ENCODE measurements at regions not wholly inside any gene's neighbourhood (a gene's known extent, or its start where the extent isn't known, plus 50 kb on each side); places are given as distances from the start of the nearest gene placed in this dataset.

DNA sequence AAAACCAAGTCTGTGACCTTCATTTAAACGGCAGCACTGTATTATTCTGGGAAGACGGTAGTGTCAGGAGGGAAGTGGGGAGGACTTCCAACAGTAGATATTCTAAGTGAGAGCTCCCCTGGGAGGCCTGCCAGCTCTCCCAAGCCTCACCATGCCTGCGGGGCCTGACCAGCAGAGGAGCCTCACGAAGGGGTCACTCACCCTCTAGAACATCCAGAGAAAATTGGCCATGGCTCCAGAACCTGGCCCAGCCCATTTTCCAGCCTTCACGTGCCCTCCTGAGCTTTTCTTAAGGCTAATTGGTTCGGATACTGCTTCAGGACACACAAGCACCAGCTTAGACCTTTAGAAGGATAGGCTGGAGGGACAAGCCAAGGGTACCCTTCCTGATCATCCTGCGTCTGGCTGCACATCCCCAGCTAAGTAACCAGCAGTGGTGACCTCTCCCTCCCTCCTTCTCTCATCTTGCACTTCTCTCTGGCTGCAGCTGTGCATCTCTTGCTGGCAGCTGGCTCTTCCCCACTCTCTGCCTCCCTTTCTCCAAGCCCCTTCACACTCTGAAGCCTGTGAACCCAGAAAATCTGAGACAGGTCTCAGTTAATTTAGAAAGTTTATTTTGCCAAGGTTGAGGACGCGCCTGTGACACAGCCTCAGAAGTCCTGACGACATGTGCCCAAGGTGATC is 120.1 kb upstream of the PKDCC start:
- Mint-ChIP-seq H3K4me3 (ENCODE audit: unreplicated experiment) (no peak overlapping the region), H3K27ac (ENCODE audit: unreplicated experiment) (peak overlapping the region; percentile 88), H3K27me3 (ENCODE audit: low read depth) (no peaks in the 10 kb centered on the region), H3K9me3 (ENCODE audit: low read depth) (no peaks in the 10 kb centered on the region), H3K4me1 (ENCODE audit: low read depth) (peaks cover 62% of the 10 kb centered on the region), H3K36me3 (ENCODE audit: low read depth) (no peaks in the 10 kb centered on the region)
- TF ChIP-seq, protein P1, sequence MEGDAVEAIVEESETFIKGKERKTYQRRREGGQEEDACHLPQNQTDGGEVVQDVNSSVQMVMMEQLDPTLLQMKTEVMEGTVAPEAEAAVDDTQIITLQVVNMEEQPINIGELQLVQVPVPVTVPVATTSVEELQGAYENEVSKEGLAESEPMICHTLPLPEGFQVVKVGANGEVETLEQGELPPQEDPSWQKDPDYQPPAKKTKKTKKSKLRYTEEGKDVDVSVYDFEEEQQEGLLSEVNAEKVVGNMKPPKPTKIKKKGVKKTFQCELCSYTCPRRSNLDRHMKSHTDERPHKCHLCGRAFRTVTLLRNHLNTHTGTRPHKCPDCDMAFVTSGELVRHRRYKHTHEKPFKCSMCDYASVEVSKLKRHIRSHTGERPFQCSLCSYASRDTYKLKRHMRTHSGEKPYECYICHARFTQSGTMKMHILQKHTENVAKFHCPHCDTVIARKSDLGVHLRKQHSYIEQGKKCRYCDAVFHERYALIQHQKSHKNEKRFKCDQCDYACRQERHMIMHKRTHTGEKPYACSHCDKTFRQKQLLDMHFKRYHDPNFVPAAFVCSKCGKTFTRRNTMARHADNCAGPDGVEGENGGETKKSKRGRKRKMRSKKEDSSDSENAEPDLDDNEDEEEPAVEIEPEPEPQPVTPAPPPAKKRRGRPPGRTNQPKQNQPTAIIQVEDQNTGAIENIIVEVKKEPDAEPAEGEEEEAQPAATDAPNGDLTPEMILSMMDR (IDR thresholded peaks at IDR 0.05) = no peak
- DNase-seq (ENCODE audit: low spot score) = no peak

DNA sequence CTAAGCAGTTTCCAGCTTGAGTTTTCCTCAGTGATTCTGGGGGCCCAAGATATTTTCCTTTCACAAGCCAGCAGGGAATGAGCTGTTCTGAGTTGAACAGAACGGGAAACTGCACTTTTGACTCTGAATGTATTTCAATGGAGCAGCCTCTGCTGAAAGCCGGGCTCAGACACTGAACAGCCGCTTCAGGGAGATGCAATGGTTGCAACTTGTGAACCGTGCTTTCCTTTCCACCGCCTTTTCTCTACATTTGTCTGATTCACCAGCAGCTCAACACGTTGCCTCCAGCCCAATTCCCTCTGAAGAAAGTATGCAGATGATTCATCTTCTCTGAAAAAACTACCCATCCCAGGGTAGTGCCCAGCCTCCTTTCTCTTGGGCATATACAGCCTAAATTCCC is 119.3 kb upstream of the PKDCC start:
- DNase-seq (ENCODE audit: low spot score) = no peak
- TF ChIP-seq, protein P1 (IDR thresholded peaks at IDR 0.05) = no peak
- no peaks in the 10 kb centered on the region for H3K36me3 Mint-ChIP-seq (ENCODE audit: low read depth)
- H3K9me3 Mint-ChIP-seq (ENCODE audit: low read depth) = no peaks in the 10 kb centered on the region
- H3K27me3 Mint-ChIP-seq (ENCODE audit: low read depth) = no peaks in the 10 kb centered on the region
- H3K27ac Mint-ChIP-seq (ENCODE audit: unreplicated experiment) = peak overlapping the region; percentile 88
- H3K4me1 Mint-ChIP-seq (ENCODE audit: low read depth) = peaks cover 70% of the 10 kb centered on the region
- H3K4me3 Mint-ChIP-seq (ENCODE audit: unreplicated experiment) = no peak overlapping the region

DNA sequence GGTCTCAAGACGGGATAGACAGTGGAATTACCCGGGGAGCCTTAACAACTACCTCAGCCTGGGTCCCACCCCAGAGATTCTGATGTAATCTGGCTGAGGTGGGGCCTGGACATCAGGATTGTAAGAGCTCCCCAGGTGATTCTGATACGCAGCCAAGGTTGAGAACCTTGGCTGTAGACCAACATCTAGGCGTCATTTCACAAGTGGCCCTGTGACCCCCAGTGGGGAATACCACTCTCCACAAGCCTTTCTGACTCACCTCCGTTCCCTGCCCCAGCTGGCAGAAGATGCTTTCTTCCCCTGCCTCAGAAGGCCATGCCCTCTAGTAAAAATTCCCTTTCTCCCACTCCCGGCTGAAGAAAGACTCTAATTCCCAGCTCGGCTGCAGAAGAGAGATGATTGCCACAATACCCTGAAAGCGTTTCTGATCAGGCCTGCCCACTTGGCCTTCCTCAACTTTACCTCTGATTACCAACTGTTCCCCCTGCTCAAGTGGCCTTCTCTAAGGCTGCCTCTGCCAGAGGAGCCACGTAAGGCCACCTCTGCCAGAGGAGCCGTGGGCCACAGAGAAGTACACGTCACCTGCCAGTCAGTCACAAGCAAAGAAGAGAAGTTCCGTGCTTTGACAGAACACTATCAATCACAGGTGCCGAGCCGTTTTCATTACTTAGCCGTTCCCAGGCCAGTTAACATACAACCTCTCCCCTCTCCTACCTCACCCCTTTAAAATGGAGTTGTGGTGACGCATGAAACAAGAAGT is 116.8 kb upstream of the PKDCC start:
- H3K4me3 Mint-ChIP-seq (ENCODE audit: unreplicated experiment) = no peak overlapping the region
- no peaks in the 10 kb centered on the region for H3K36me3 Mint-ChIP-seq (ENCODE audit: low read depth)
- H3K9me3 Mint-ChIP-seq (ENCODE audit: low read depth) = no peaks in the 10 kb centered on the region
- H3K4me1 Mint-ChIP-seq (ENCODE audit: low read depth) = peaks cover 91% of the 10 kb centered on the region
- no peak for DNase-seq (ENCODE audit: low spot score)
- H3K27ac Mint-ChIP-seq (ENCODE audit: unreplicated experiment) = peak overlapping the region; percentile 82
- TF ChIP-seq, protein P1 (IDR thresholded peaks at IDR 0.05) = no peak
- H3K27me3 Mint-ChIP-seq (ENCODE audit: low read depth) = no peaks in the 10 kb centered on the region

DNA sequence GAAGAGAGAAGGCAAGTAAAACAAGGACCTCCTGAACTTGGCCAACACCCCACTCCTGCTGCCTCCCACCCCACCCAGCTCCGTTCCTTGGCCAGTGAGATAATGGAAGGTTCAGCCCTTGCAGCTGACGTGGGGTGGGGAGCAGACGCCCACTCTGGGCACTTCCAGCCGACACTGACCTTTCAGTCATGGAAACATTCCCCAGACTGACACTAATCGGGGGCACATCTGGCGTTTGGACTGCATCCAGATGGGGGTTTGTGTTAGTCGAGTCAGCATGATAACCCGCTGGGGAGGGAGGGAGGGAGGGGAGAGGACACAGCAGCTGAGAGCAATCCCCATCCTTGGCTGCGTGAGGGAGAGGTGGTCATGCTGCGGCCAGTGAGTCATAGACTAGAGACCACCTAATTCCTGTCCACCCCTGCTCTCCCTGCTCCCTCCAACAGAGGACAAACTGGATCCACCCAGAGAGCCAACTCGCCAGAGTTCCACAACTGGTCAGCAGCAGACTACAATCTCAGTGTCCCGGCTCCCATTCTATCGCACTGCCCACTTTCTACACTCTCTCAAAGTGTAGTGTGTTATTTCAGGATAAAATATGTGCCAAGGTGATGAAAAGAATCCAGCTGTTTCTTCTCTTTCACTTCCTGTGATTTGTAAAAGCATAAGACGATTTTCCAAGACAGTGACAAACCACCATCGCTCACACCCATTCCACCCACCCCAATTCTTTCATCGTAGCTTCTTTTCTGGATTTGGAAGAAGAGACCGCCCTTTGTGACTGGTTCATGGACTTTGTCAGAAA is 115.4 kb upstream of the PKDCC start:
- H3K4me1 Mint-ChIP-seq (ENCODE audit: low read depth) = peaks cover 92% of the 10 kb centered on the region
- H3K4me3 Mint-ChIP-seq (ENCODE audit: unreplicated experiment) = peak overlapping the region; percentile 59
- no peaks in the 10 kb centered on the region for H3K9me3 Mint-ChIP-seq (ENCODE audit: low read depth)
- DNase-seq (ENCODE audit: low spot score) = no peak
- TF ChIP-seq, protein P1 (IDR thresholded peaks at IDR 0.05) = no peak
- H3K36me3 Mint-ChIP-seq (ENCODE audit: low read depth) = no peaks in the 10 kb centered on the region
- H3K27ac Mint-ChIP-seq (ENCODE audit: unreplicated experiment) = peak overlapping the region; percentile 94
- no peaks in the 10 kb centered on the region for H3K27me3 Mint-ChIP-seq (ENCODE audit: low read depth)

DNA sequence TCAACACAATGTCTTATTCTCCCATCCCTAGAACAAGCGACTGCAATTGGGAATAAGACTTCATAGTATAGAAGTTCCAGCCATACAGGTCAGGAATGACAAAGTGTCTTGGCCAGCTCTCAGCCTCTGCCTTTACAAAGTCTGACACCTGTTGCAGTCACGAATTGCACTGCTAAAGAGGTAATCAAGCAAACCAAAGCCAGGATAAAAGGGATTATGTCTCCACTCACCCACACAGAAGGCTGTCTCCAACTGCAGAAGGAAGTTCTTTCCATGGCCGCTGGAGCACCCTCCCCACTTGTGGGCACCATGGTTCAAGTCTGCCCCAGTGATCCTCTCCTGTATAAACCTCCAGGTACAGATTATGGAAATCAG is 114.8 kb upstream of the PKDCC start:
- Mint-ChIP-seq H3K4me1 (ENCODE audit: low read depth) (peaks cover 92% of the 10 kb centered on the region), H3K36me3 (ENCODE audit: low read depth) (no peaks in the 10 kb centered on the region), H3K4me3 (ENCODE audit: unreplicated experiment) (peak overlapping the region; percentile 17), H3K27me3 (ENCODE audit: low read depth) (no peaks in the 10 kb centered on the region), H3K9me3 (ENCODE audit: low read depth) (no peaks in the 10 kb centered on the region), H3K27ac (ENCODE audit: unreplicated experiment) (peak overlapping the region; percentile 94)
- DNase-seq (ENCODE audit: low spot score) = no peak
- TF ChIP-seq, protein P1 (IDR thresholded peaks at IDR 0.05) = no peak

All from chondrocyte (in vitro differentiated cells).